Loucy (cell line): ENCODE measurements at regions not wholly inside any gene's neighbourhood (a gene's known extent, or its start where the extent isn't known, plus 50 kb on each side); places are given as distances from the start of the nearest gene placed in this dataset.

ENCODE experiments used
- H2AFZ ChIP-seq: fragments of 200-600 bp; sonication (generic); 2 replicates; pipeline ENCODE4 v1.6.0; 2016; ENCODE audit warnings: antibody characterized with exemption, mild to moderate bottlenecking, low read length, moderate library complexity
- H3F3A ChIP-seq: fragments of 200-600 bp; 2 replicates; pipeline ENCODE4 v1.6.0; 2016; ENCODE audit warnings: antibody characterized with exemption, low read depth, mild to moderate bottlenecking
- H3K27me3 ChIP-seq: fragments of 200-600 bp; sonication (generic); 2 replicates; pipeline ENCODE4 v1.6.1; 2014; ENCODE audit warnings: low read length, mild to moderate bottlenecking; ENCODE audit not compliant: insufficient read depth, poor library complexity, severe bottlenecking
- H3K36me3 ChIP-seq: fragments of 200-600 bp; sonication (generic); 2 replicates; pipeline ENCODE4 v1.6.1; 2016; ENCODE audit warnings: low read length; ENCODE audit not compliant: insufficient read depth
- H3K4me1 ChIP-seq: fragments of 200-600 bp; sonication (generic); 2 replicates; pipeline ENCODE4 v1.5.1; 2014; ENCODE audit warnings: low read length, mild to moderate bottlenecking; ENCODE audit not compliant: insufficient read depth, poor library complexity, severe bottlenecking
- H3K4me2 ChIP-seq: fragments of 200-600 bp; sonication (generic); 2 replicates; pipeline ENCODE4 v1.6.0; 2014; ENCODE audit warnings: antibody characterized with exemption, low read length, low read depth, mild to moderate bottlenecking; ENCODE audit not compliant: poor library complexity, severe bottlenecking
- H3K4me3 ChIP-seq: fragments of 200-600 bp; sonication (generic); 2 replicates; pipeline ENCODE4 v1.5.1; 2014; ENCODE audit warnings: low read length, mild to moderate bottlenecking, mixed read lengths; ENCODE audit not compliant: poor library complexity, severe bottlenecking
- H3K79me2 ChIP-seq: fragments of 200-600 bp; sonication (generic); 2 replicates; pipeline ENCODE4 v1.6.1; 2014; ENCODE audit warnings: low read length; ENCODE audit not compliant: insufficient read depth
- H3K9ac ChIP-seq: fragments of 200-600 bp; sonication (generic); 2 replicates; pipeline ENCODE4 v1.6.0; 2014; ENCODE audit warnings: mild to moderate bottlenecking, low read depth, low read length, moderate library complexity; ENCODE audit not compliant: poor library complexity, severe bottlenecking
- H3K9me2 ChIP-seq: fragments of 200-600 bp; sonication (generic); replicated peaks from 2 replicates; pipeline ENCODE4 v1.6.1; 2016; ENCODE audit warnings: low read depth, low read length, mixed read lengths
- H3K9me3 ChIP-seq: fragments of 200-600 bp; sonication (generic); 2 replicates; pipeline ENCODE4 v1.6.1; 2014; ENCODE audit warnings: mild to moderate bottlenecking, antibody characterized with exemption, low read length, low read depth; ENCODE audit not compliant: insufficient read depth
- H4K20me1 ChIP-seq: fragments of 200-600 bp; sonication (generic); 2 replicates; pipeline ENCODE4 v1.6.0; 2014; ENCODE audit warnings: antibody characterized with exemption, low read length, mild to moderate bottlenecking; ENCODE audit not compliant: insufficient read depth, poor library complexity, severe bottlenecking
- CTCF ChIP-seq: fragments of 200-600 bp; sonication (generic); conservative IDR thresholded peaks from 2 replicates; pipeline ENCODE4 v1.5.1; 2014; ENCODE audit warnings: mild to moderate bottlenecking, antibody characterized with exemption, low read length
- EZH2phosphoT487 ChIP-seq: fragments of 200-600 bp; IDR thresholded peaks from 2 replicates; pipeline ENCODE4 v1.6.1; 2018; ENCODE audit warnings: antibody characterized with exemption, mild to moderate bottlenecking, moderate library complexity, borderline replicate concordance

- no peak for TF ChIP-seq EZH2phosphoT487
- TF ChIP-seq CTCF = no peak
- no peaks in the 10 kb centered on the region for H3K27me3 ChIP-seq
- H3K9ac ChIP-seq = no peak overlapping the region
- H3K4me2 ChIP-seq = no peak overlapping the region
- no peaks in the 10 kb centered on the region for H4K20me1 ChIP-seq
- no peaks in the 10 kb centered on the region for H3F3A ChIP-seq
- H3K9me3 ChIP-seq = peaks cover 14% of the 10 kb centered on the region; the same call in 1 of the 2 replicates
- H2AFZ ChIP-seq = no peak overlapping the region
- no peaks in the 10 kb centered on the region for H3K9me2 ChIP-seq
- H3K79me2 ChIP-seq = no peaks in the 10 kb centered on the region
- H3K4me1 ChIP-seq = no peaks in the 10 kb centered on the region
- H3K36me3 ChIP-seq = no peaks in the 10 kb centered on the region
- H3K4me3 ChIP-seq = no peak overlapping the region
These were observed 134.4 kb downstream of the CTTN start for GRCh38 chr11:70532731-70533130.

GRCh38 chr11:70535191-70535971 lies 137.1 kb downstream of the CTTN start:
- TF ChIP-seq EZH2phosphoT487 = no peak
- no peak for TF ChIP-seq CTCF
- H3K9me3 ChIP-seq = peaks cover 13% of the 10 kb centered on the region; the same call in 1 of the 2 replicates
- no peaks in the 10 kb centered on the region for H3K36me3 ChIP-seq
- H3F3A ChIP-seq = no peaks in the 10 kb centered on the region
- no peaks in the 10 kb centered on the region for H3K4me1 ChIP-seq
- H3K27me3 ChIP-seq = no peaks in the 10 kb centered on the region
- H3K4me3 ChIP-seq = no peak overlapping the region
- no peak overlapping the region for H3K9ac ChIP-seq
- H3K79me2 ChIP-seq = no peaks in the 10 kb centered on the region
- no peak overlapping the region for H3K4me2 ChIP-seq
- H2AFZ ChIP-seq = no peak overlapping the region
- H3K9me2 ChIP-seq = no peaks in the 10 kb centered on the region
- no peaks in the 10 kb centered on the region for H4K20me1 ChIP-seq

GRCh38 chr11:70536051-70536877 lies 137.9 kb downstream of the CTTN start:
- peaks cover 15% of the 10 kb centered on the region; the same call in 1 of the 2 replicates for H3K9me3 ChIP-seq

More at GRCh38 chr11:70536051-70536877, 137.9 kb downstream of the CTTN start:
- no peaks in the 10 kb centered on the region for H3K27me3 ChIP-seq
- no peak overlapping the region for H2AFZ ChIP-seq
- no peak overlapping the region for H3K4me2 ChIP-seq
- TF ChIP-seq CTCF (no peak), EZH2phosphoT487 (no peak)
- no peaks in the 10 kb centered on the region for H4K20me1 ChIP-seq
- no peaks in the 10 kb centered on the region for H3K4me1 ChIP-seq
- no peaks in the 10 kb centered on the region for H3K36me3 ChIP-seq
- H3K9me2 ChIP-seq = no peaks in the 10 kb centered on the region
- H3K79me2 ChIP-seq = no peaks in the 10 kb centered on the region
- H3K4me3 ChIP-seq = no peak overlapping the region
- H3F3A ChIP-seq = no peaks in the 10 kb centered on the region
- no peak overlapping the region for H3K9ac ChIP-seq
